Neural cell (in vitro differentiated cells): ENCODE measurements at regions not wholly inside any gene's neighbourhood (a gene's known extent, or its start where the extent isn't known, plus 50 kb on each side); places are given as distances from the start of the nearest gene placed in this dataset.

Experiments used
- H2AFZ ChIP-seq: fragments of 200-600, 300-800 bp; sonication (generic), shearing (Covaris generic); 2 replicates; pipeline ENCODE4 v1.6.0; 2014; ENCODE audit warnings: low read depth, mild to moderate bottlenecking, antibody characterized with exemption, low read length, moderate library complexity
- H3F3A ChIP-seq: fragments of 200-600 bp; shearing (Covaris generic); 2 replicates; pipeline ENCODE4 v1.6.1; 2016; ENCODE audit warnings: mild to moderate bottlenecking, moderate library complexity, mixed read lengths, antibody characterized with exemption, low read length; ENCODE audit not compliant: insufficient read depth, poor library complexity, severe bottlenecking
- H3K27ac ChIP-seq: fragments of 200-600, 300-800 bp; sonication (generic), shearing (Covaris generic); 2 replicates; pipeline ENCODE4 v1.5.1; 2014; ENCODE audit warnings: mild to moderate bottlenecking, low read length, moderate library complexity
- H3K27me3 ChIP-seq: fragments of 300-800, 200-600 bp; sonication (generic), shearing (Covaris generic); 2 replicates; pipeline ENCODE4 v1.6.0; 2014; ENCODE audit warnings: mild to moderate bottlenecking, low read depth, low read length, moderate library complexity; ENCODE audit not compliant: insufficient read depth
- H3K36me3 ChIP-seq: fragments of 300-800, 200-600 bp; sonication (generic), shearing (Covaris generic); 2 replicates; pipeline ENCODE4 v1.5.1; 2014; ENCODE audit warnings: mild to moderate bottlenecking, antibody characterized with exemption, low read length, moderate library complexity; ENCODE audit not compliant: insufficient read depth
- H3K4me2 ChIP-seq: fragments of 300-800, 200-600 bp; sonication (generic), shearing (Covaris generic); 2 replicates; pipeline ENCODE4 v1.6.0; 2014; ENCODE audit warnings: mild to moderate bottlenecking, low read length
- H3K4me3 ChIP-seq: fragments of 300-800, 200-600 bp; sonication (generic), shearing (Covaris generic); 2 replicates; pipeline ENCODE4 v1.5.1; 2014; ENCODE audit warnings: mild to moderate bottlenecking, low read length, moderate library complexity
- H3K79me2 ChIP-seq: fragments of 200-600 bp; shearing (Covaris generic); replicated peaks from 2 replicates; pipeline ENCODE4 v1.6.0; 2014; ENCODE audit warnings: mild to moderate bottlenecking, low read length, moderate library complexity; ENCODE audit not compliant: insufficient read depth
- H3K9ac ChIP-seq: fragments of 300-800, 200-600 bp; sonication (generic), shearing (Covaris generic); 2 replicates; pipeline ENCODE4 v1.6.1; 2016; ENCODE audit warnings: mild to moderate bottlenecking, low read length, mixed read lengths
- H3K9me2 ChIP-seq: fragments of 200-600 bp; shearing (Covaris generic); 2 replicates; pipeline ENCODE4 v1.6.1; 2016; ENCODE audit warnings: mild to moderate bottlenecking, low read length, mixed read lengths; ENCODE audit not compliant: insufficient read depth
- H3K9me3 ChIP-seq: fragments of 200-600, 300-800 bp; sonication (generic), shearing (Covaris generic); 2 replicates; pipeline ENCODE4 v1.6.1; 2016; ENCODE audit warnings: mild to moderate bottlenecking, mixed run types, low read length, moderate library complexity, mixed read lengths
- H4K20me1 ChIP-seq: fragments of 200-600 bp; shearing (Covaris generic); 2 replicates; pipeline ENCODE4 v1.6.1; 2016; ENCODE audit warnings: mild to moderate bottlenecking, mixed run types; ENCODE audit not compliant: insufficient read depth
- EP300 ChIP-seq: fragments of 450-650 bp; conservative IDR thresholded peaks from 2 replicates; pipeline ENCODE4 v1.6.1; 2014; ENCODE audit warnings: antibody characterized with exemption, mild to moderate bottlenecking, moderate library complexity; ENCODE audit not compliant: poor library complexity, severe bottlenecking
- EZH2 ChIP-seq: fragments of 200-600, 300-800 bp; shearing (Covaris generic), sonication (generic); IDR thresholded peaks from 2 replicates; pipeline ENCODE4 v1.6.1; 2014; ENCODE audit warnings: antibody characterized with exemption, low read length, borderline replicate concordance, mild to moderate bottlenecking; ENCODE audit not compliant: insufficient read depth, poor library complexity, severe bottlenecking
- MXI1 ChIP-seq: fragments of 450-650 bp; conservative IDR thresholded peaks from 2 replicates; pipeline ENCODE4 v1.6.1; 2014; ENCODE audit warnings: antibody characterized with exemption, mild to moderate bottlenecking; ENCODE audit not compliant: poor library complexity, severe bottlenecking
- POLR2AphosphoS5 ChIP-seq: IDR thresholded peaks from 2 replicates; pipeline ENCODE4 v1.6.1; 2012
- RAD21 ChIP-seq: fragments of 450-650 bp; conservative IDR thresholded peaks from 2 replicates; pipeline ENCODE4 v1.6.1; 2014; ENCODE audit warnings: antibody characterized with exemption, mild to moderate bottlenecking, moderate library complexity
- SMC3 ChIP-seq: fragments of 450-650 bp; conservative IDR thresholded peaks from 2 replicates; pipeline ENCODE4 v1.6.1; 2014; ENCODE audit warnings: antibody characterized with exemption, mild to moderate bottlenecking, moderate library complexity; ENCODE audit not compliant: poor library complexity
- TAF1 ChIP-seq: IDR thresholded peaks from 2 replicates; pipeline ENCODE4 v1.6.1; 2012; ENCODE audit warnings: low read depth
- TF ChIP-seq, protein P1 (sequence below): fragments of 450-650 bp; IDR thresholded peaks from 2 replicates; pipeline ENCODE4 v1.5.1; 2014; ENCODE audit warnings: antibody characterized with exemption, mild to moderate bottlenecking, moderate library complexity; ENCODE audit not compliant: poor library complexity, severe bottlenecking
- TF ChIP-seq, protein P2 (sequence below): IDR thresholded peaks from 2 replicates; pipeline ENCODE4 v1.6.1; 2012; ENCODE audit warnings: borderline replicate concordance

DNA sequence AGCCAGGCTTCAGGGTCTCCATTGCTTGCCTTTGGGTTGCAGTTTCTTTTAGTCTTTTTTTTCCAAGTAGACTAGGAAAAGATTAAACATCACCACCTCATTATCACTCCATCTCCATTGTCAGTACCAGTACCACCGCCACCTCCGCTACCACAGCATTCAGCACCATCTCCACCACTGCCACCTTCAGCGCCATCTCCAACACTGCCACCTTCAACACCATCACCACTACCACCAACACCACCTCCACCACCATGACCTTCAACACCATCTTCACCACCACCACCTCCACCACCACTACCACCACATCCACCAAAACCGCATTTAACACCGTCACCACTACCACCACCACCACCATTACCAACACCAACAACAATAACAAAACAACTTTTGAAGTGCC is 141.5 kb upstream of the MPHOSPH6 start:
- Histone ChIP-seq H3F3A (no peaks in the 10 kb centered on the region), H3K27ac (no peak overlapping the region), H3K4me3 (no peak overlapping the region), H3K9me2 (no peaks in the 10 kb centered on the region), H3K4me2 (no peak overlapping the region), H3K9ac (no peak overlapping the region), H4K20me1 (no peaks in the 10 kb centered on the region), H3K79me2 (no peaks in the 10 kb centered on the region), H2AFZ (no peak overlapping the region), H3K36me3 (no peaks in the 10 kb centered on the region), H3K27me3 (no peaks in the 10 kb centered on the region), H3K9me3 (no peaks in the 10 kb centered on the region)
- no peak for TF ChIP-seq EP300
- TF ChIP-seq EZH2 = no peak
- TF ChIP-seq MXI1 = no peak
- no peak for TF ChIP-seq POLR2AphosphoS5
- no peak for TF ChIP-seq SMC3
- no peak for TF ChIP-seq RAD21
- TF ChIP-seq, protein P1, sequence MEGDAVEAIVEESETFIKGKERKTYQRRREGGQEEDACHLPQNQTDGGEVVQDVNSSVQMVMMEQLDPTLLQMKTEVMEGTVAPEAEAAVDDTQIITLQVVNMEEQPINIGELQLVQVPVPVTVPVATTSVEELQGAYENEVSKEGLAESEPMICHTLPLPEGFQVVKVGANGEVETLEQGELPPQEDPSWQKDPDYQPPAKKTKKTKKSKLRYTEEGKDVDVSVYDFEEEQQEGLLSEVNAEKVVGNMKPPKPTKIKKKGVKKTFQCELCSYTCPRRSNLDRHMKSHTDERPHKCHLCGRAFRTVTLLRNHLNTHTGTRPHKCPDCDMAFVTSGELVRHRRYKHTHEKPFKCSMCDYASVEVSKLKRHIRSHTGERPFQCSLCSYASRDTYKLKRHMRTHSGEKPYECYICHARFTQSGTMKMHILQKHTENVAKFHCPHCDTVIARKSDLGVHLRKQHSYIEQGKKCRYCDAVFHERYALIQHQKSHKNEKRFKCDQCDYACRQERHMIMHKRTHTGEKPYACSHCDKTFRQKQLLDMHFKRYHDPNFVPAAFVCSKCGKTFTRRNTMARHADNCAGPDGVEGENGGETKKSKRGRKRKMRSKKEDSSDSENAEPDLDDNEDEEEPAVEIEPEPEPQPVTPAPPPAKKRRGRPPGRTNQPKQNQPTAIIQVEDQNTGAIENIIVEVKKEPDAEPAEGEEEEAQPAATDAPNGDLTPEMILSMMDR = no peak
- TF ChIP-seq, protein P2, sequence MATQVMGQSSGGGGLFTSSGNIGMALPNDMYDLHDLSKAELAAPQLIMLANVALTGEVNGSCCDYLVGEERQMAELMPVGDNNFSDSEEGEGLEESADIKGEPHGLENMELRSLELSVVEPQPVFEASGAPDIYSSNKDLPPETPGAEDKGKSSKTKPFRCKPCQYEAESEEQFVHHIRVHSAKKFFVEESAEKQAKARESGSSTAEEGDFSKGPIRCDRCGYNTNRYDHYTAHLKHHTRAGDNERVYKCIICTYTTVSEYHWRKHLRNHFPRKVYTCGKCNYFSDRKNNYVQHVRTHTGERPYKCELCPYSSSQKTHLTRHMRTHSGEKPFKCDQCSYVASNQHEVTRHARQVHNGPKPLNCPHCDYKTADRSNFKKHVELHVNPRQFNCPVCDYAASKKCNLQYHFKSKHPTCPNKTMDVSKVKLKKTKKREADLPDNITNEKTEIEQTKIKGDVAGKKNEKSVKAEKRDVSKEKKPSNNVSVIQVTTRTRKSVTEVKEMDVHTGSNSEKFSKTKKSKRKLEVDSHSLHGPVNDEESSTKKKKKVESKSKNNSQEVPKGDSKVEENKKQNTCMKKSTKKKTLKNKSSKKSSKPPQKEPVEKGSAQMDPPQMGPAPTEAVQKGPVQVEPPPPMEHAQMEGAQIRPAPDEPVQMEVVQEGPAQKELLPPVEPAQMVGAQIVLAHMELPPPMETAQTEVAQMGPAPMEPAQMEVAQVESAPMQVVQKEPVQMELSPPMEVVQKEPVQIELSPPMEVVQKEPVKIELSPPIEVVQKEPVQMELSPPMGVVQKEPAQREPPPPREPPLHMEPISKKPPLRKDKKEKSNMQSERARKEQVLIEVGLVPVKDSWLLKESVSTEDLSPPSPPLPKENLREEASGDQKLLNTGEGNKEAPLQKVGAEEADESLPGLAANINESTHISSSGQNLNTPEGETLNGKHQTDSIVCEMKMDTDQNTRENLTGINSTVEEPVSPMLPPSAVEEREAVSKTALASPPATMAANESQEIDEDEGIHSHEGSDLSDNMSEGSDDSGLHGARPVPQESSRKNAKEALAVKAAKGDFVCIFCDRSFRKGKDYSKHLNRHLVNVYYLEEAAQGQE = no peak
- no peak for TF ChIP-seq TAF1

DNA sequence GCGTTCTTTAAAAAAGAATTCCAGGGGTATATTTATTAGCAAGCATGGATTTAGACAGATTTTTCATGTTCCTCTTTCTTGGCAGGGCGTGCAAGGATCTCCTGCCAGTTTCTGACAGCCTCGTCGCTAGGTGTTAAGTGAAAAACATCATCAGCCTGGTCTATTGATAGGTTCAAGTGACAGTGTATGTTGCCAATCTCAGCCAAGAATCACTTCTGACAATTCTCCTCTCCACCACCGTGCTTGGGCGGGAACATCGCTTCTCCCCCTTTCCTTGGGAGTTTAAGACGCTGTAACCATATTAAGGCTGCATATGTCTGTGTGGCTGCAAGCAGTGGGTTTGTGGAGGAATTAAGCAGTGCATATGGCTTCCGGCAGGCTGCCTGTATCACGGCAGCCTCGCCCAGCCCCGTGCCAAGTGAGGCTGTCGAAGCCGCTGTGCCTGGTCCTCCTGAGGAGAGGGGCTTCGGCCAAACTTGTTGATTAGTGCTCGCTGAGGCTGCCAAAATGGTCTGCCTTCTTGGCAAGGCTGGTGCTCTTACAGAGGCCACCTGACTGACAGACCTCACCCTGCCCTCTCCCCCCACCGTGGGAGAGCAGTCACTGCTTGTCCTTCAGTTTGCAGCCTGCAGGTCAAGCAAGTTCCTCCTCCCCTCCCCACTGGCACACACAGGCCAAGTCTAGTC is 132.2 kb upstream of the MPHOSPH6 start:
- Histone ChIP-seq H3K27me3 (no peaks in the 10 kb centered on the region), H3F3A (no peaks in the 10 kb centered on the region), H3K4me3 (no peak overlapping the region), H4K20me1 (no peaks in the 10 kb centered on the region), H3K9ac (no peak overlapping the region), H3K79me2 (no peaks in the 10 kb centered on the region), H2AFZ (no peak overlapping the region), H3K4me2 (no peak overlapping the region), H3K27ac (no peak overlapping the region), H3K36me3 (no peaks in the 10 kb centered on the region), H3K9me3 (no peaks in the 10 kb centered on the region), H3K9me2 (no peaks in the 10 kb centered on the region)
- no peak for TF ChIP-seq RAD21
- no peak for TF ChIP-seq POLR2AphosphoS5
